Endothelial cell (in vitro differentiated cells): ENCODE measurements at regions not wholly inside any gene's neighbourhood (a gene's known extent, or its start where the extent isn't known, plus 50 kb on each side); places are given as distances from the start of the nearest gene placed in this dataset.

ENCODE experiments used
- DNase-seq: peaks from one replicate; pipeline ENCODE4 v3.0.0; 2021; ENCODE audit warnings: low spot score
- H3K27ac Mint-ChIP-seq: one replicate; pipeline ENCODE4 v1.8.0; 2021; ENCODE audit warnings: mixed read lengths, inconsistent platforms; ENCODE audit not compliant: unreplicated experiment
- H3K27me3 Mint-ChIP-seq: one replicate; pipeline ENCODE4 v1.8.0; 2021; ENCODE audit warnings: mild to moderate bottlenecking, moderate library complexity, mixed read lengths, inconsistent platforms; ENCODE audit not compliant: unreplicated experiment
- H3K36me3 Mint-ChIP-seq: one replicate; pipeline ENCODE4 v1.8.0; 2021; ENCODE audit warnings: mild to moderate bottlenecking, low read depth, mixed read lengths, inconsistent platforms; ENCODE audit not compliant: unreplicated experiment
- H3K4me1 Mint-ChIP-seq: one replicate; pipeline ENCODE4 v1.8.0; 2021; ENCODE audit warnings: mild to moderate bottlenecking, mixed read lengths, inconsistent platforms; ENCODE audit not compliant: unreplicated experiment
- H3K4me3 Mint-ChIP-seq: one replicate; pipeline ENCODE4 v1.8.0; 2021; ENCODE audit warnings: mild to moderate bottlenecking, mixed read lengths, inconsistent platforms; ENCODE audit not compliant: unreplicated experiment
- H3K9me3 Mint-ChIP-seq: one replicate; pipeline ENCODE4 v1.8.0; 2021; ENCODE audit warnings: mixed read lengths, inconsistent platforms; ENCODE audit not compliant: unreplicated experiment
- CTCF ChIP-seq: fragments of 200-600 bp; sonication (generic); IDR thresholded peaks from one replicate; pipeline ENCODE4 v1.5.0; 2021; ENCODE audit warnings: antibody characterized with exemption; ENCODE audit not compliant: unreplicated experiment

GRCh38 chr14:39681782-39682399, 249.7 kb upstream of the FBXO33 start:
- no peak overlapping the region for H3K27ac Mint-ChIP-seq

GRCh38 chr14:39680777-39681176, 248.5 kb upstream of the FBXO33 start:
- H3K4me1 Mint-ChIP-seq: no peaks in the 10 kb centered on the region
- H3K27ac Mint-ChIP-seq: no peak overlapping the region
- DNase-seq: no peak
- no peak for TF ChIP-seq CTCF
- no peaks in the 10 kb centered on the region for H3K36me3 Mint-ChIP-seq
- H3K4me3 Mint-ChIP-seq: no peak overlapping the region
- peaks cover 2% of the 10 kb centered on the region for H3K27me3 Mint-ChIP-seq
- H3K9me3 Mint-ChIP-seq: no peaks in the 10 kb centered on the region

More at GRCh38 chr14:39681782-39682399, 249.7 kb upstream of the FBXO33 start:
- H3K4me1 Mint-ChIP-seq: no peaks in the 10 kb centered on the region
- no peaks in the 10 kb centered on the region for H3K9me3 Mint-ChIP-seq
- peaks cover 2% of the 10 kb centered on the region for H3K27me3 Mint-ChIP-seq
- TF ChIP-seq CTCF: no peak
- no peak for DNase-seq
- H3K4me3 Mint-ChIP-seq: no peak overlapping the region
- H3K36me3 Mint-ChIP-seq: no peaks in the 10 kb centered on the region

GRCh38 chr14:39673734-39674133, 241.5 kb upstream of the FBXO33 start:
- no peak for TF ChIP-seq CTCF
- DNase-seq: no peak
- no peaks in the 10 kb centered on the region for H3K4me1 Mint-ChIP-seq
- no peak overlapping the region for H3K4me3 Mint-ChIP-seq
- no peaks in the 10 kb centered on the region for H3K36me3 Mint-ChIP-seq
- H3K9me3 Mint-ChIP-seq: no peaks in the 10 kb centered on the region
- H3K27ac Mint-ChIP-seq: no peak overlapping the region
- H3K27me3 Mint-ChIP-seq: peaks cover 3% of the 10 kb centered on the region

GRCh38 chr14:39673270-39673711, 241.1 kb upstream of the FBXO33 start:
- Mint-ChIP-seq H3K4me1 (no peaks in the 10 kb centered on the region), H3K9me3 (no peaks in the 10 kb centered on the region), H3K4me3 (no peak overlapping the region), H3K36me3 (no peaks in the 10 kb centered on the region), H3K27ac (no peak overlapping the region), H3K27me3 (peaks cover 3% of the 10 kb centered on the region)
- TF ChIP-seq CTCF: no peak
- DNase-seq: no peak

GRCh38 chr14:39668449-39668848, 236.2 kb upstream of the FBXO33 start:
- no peak for TF ChIP-seq CTCF
- Mint-ChIP-seq H3K4me1 (no peaks in the 10 kb centered on the region), H3K27me3 (peaks cover 5% of the 10 kb centered on the region), H3K4me3 (no peak overlapping the region), H3K9me3 (no peaks in the 10 kb centered on the region), H3K27ac (no peak overlapping the region), H3K36me3 (no peaks in the 10 kb centered on the region)
- DNase-seq: no peak
